SU-DHL-6 (cell line): ENCODE measurements at regions not wholly inside any gene's neighbourhood (a gene's known extent, or its start where the extent isn't known, plus 50 kb on each side); places are given as distances from the start of the nearest gene placed in this dataset.

ENCODE experiments used
- H2AFZ ChIP-seq: fragments of 200-600 bp; sonication (generic); 2 replicates; pipeline ENCODE4 v1.6.1; 2014; ENCODE audit warnings: low read depth, mild to moderate bottlenecking, moderate library complexity, mixed read lengths, antibody characterized with exemption, low read length; ENCODE audit not compliant: severe bottlenecking
- H3F3A ChIP-seq: fragments of 200-600 bp; shearing (Covaris generic); 2 replicates; pipeline ENCODE4 v1.6.0; 2016; ENCODE audit warnings: antibody characterized with exemption, mild to moderate bottlenecking; ENCODE audit not compliant: insufficient read depth
- H3K27ac ChIP-seq: fragments of 200-600 bp; sonication (generic); 2 replicates; pipeline ENCODE4 v1.5.1; 2016; ENCODE audit warnings: low read depth, mild to moderate bottlenecking, low read length, moderate library complexity, mixed read lengths
- H3K27me3 ChIP-seq: fragments of 200-600 bp; sonication (generic), shearing (Covaris generic); 2 replicates; pipeline ENCODE4 v1.6.0; 2014; ENCODE audit warnings: mild to moderate bottlenecking, low read length
- H3K36me3 ChIP-seq: fragments of 200-600 bp; sonication (generic); 2 replicates; pipeline ENCODE4 v1.6.1; 2014; ENCODE audit warnings: mild to moderate bottlenecking, low read length, mixed read lengths
- H3K4me2 ChIP-seq: fragments of 300-600, 200-600 bp; shearing (Covaris generic), sonication (generic); 2 replicates; pipeline ENCODE4 v1.6.0; 2014; ENCODE audit warnings: low read length, low read depth, mild to moderate bottlenecking; ENCODE audit not compliant: poor library complexity, severe bottlenecking
- H3K4me3 ChIP-seq: fragments of 200-600 bp; sonication (generic); 2 replicates; pipeline ENCODE4 v1.5.1; 2014; ENCODE audit warnings: antibody characterized with exemption, low read length, mild to moderate bottlenecking, mixed read lengths; ENCODE audit not compliant: insufficient read depth, poor library complexity, severe bottlenecking
- H3K79me2 ChIP-seq: fragments of 200-600 bp; sonication (generic); 2 replicates; pipeline ENCODE4 v1.6.1; 2014; ENCODE audit warnings: mild to moderate bottlenecking, low read length, moderate library complexity; ENCODE audit not compliant: insufficient read depth
- H3K9ac ChIP-seq: fragments of 200-600 bp; sonication (generic); 2 replicates; pipeline ENCODE4 v1.7.0; 2014; ENCODE audit warnings: mild to moderate bottlenecking, low read length
- H3K9me2 ChIP-seq: fragments of 200-600 bp; sonication (generic); replicated peaks from 2 replicates; pipeline ENCODE4 v1.6.1; 2014; ENCODE audit warnings: low read length; ENCODE audit not compliant: insufficient read depth
- H3K9me3 ChIP-seq: fragments of 200-600 bp; sonication (generic); 2 replicates; pipeline ENCODE4 v1.6.1; 2014; ENCODE audit warnings: low read length, mixed read lengths; ENCODE audit not compliant: insufficient read depth
- H4K20me1 ChIP-seq: fragments of 200-600 bp; sonication (generic); 2 replicates; pipeline ENCODE4 v1.6.1; 2014; ENCODE audit warnings: low read depth, mild to moderate bottlenecking, antibody characterized with exemption, low read length, moderate library complexity, mixed read lengths
- EZH2phosphoT487 ChIP-seq: fragments of 200-600 bp; sonication (generic), shearing (Covaris generic); conservative IDR thresholded peaks from 2 replicates; pipeline ENCODE4 v1.6.1; 2018; ENCODE audit warnings: mild to moderate bottlenecking, antibody characterized with exemption, low read length, moderate library complexity, mixed read lengths
- TF ChIP-seq, protein P1 (sequence below): fragments of 200-600 bp; sonication (generic); IDR thresholded peaks from one replicate; pipeline ENCODE4 v1.5.1; 2017; ENCODE audit warnings: antibody characterized with exemption, mild to moderate bottlenecking, low read length, moderate library complexity; ENCODE audit not compliant: insufficient read depth, poor library complexity, severe bottlenecking

GRCh38 chr5:117713585-117714198 is 1139.1 kb upstream of the SEMA6A start:
- H4K20me1 ChIP-seq, result no peaks in the 10 kb centered on the region
- no peaks in the 10 kb centered on the region for H3K79me2 ChIP-seq
- H3F3A ChIP-seq, result no peaks in the 10 kb centered on the region
- no peak overlapping the region for H3K27ac ChIP-seq
- no peak overlapping the region for H3K4me2 ChIP-seq
- no peak overlapping the region for H3K9ac ChIP-seq
- H3K36me3 ChIP-seq, result no peaks in the 10 kb centered on the region
- no peaks in the 10 kb centered on the region for H3K27me3 ChIP-seq
- H3K4me3 ChIP-seq, result no peak overlapping the region
- no peak for TF ChIP-seq EZH2phosphoT487
- TF ChIP-seq, protein P1, sequence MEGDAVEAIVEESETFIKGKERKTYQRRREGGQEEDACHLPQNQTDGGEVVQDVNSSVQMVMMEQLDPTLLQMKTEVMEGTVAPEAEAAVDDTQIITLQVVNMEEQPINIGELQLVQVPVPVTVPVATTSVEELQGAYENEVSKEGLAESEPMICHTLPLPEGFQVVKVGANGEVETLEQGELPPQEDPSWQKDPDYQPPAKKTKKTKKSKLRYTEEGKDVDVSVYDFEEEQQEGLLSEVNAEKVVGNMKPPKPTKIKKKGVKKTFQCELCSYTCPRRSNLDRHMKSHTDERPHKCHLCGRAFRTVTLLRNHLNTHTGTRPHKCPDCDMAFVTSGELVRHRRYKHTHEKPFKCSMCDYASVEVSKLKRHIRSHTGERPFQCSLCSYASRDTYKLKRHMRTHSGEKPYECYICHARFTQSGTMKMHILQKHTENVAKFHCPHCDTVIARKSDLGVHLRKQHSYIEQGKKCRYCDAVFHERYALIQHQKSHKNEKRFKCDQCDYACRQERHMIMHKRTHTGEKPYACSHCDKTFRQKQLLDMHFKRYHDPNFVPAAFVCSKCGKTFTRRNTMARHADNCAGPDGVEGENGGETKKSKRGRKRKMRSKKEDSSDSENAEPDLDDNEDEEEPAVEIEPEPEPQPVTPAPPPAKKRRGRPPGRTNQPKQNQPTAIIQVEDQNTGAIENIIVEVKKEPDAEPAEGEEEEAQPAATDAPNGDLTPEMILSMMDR, result no peak
- peaks cover 22% of the 10 kb centered on the region; the same call in 1 of the 2 replicates for H3K9me3 ChIP-seq
- H3K9me2 ChIP-seq, result no peaks in the 10 kb centered on the region
- H2AFZ ChIP-seq, result no peak overlapping the region

DNA sequence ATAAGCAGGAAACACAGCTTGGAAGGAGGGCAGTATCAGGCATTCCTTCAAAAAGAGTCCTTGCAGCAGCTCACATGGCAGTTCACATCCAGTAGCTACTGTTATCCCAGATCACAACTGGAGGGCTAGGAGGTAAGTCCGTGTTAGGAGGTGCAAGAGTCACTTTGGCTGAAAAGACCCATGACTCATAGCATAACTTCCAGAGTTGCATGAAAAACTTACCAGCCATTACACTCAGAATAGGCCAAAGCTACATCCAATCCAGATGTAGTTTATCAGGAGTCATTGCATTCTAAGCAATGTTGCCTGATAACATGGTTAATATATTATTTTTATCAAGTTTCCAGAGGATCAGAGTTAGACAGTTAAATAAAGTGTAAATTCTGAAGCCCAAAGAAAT is 1126.4 kb upstream of the SEMA6A start:
- H4K20me1 ChIP-seq, result no peaks in the 10 kb centered on the region
- no peaks in the 10 kb centered on the region for H3K79me2 ChIP-seq
- no peak overlapping the region for H3K4me2 ChIP-seq

GRCh38 chr5:117692606-117693005 is 1118.0 kb upstream of the SEMA6A start:
- no peaks in the 10 kb centered on the region for H3K27me3 ChIP-seq
- H3K36me3 ChIP-seq, result no peaks in the 10 kb centered on the region
- no peaks in the 10 kb centered on the region for H3K9me2 ChIP-seq
- H3K9me3 ChIP-seq, result no peaks in the 10 kb centered on the region
- H3K27ac ChIP-seq, result no peak overlapping the region
- TF ChIP-seq, protein P1, result no peak
- TF ChIP-seq EZH2phosphoT487, result no peak
- no peaks in the 10 kb centered on the region for H3F3A ChIP-seq
- no peak overlapping the region for H3K4me3 ChIP-seq
- H2AFZ ChIP-seq, result no peak overlapping the region
- no peaks in the 10 kb centered on the region for H3K79me2 ChIP-seq
- H4K20me1 ChIP-seq, result no peaks in the 10 kb centered on the region
- H3K4me2 ChIP-seq, result no peak overlapping the region
- no peak overlapping the region for H3K9ac ChIP-seq

More for the DNA sequence above, 1126.4 kb upstream of the SEMA6A start:
- TF ChIP-seq, protein P1, result no peak
- TF ChIP-seq EZH2phosphoT487, result no peak
- H3K36me3 ChIP-seq, result no peaks in the 10 kb centered on the region
- no peak overlapping the region for H3K4me3 ChIP-seq
- no peak overlapping the region for H3K27ac ChIP-seq
- no peaks in the 10 kb centered on the region for H3K9me3 ChIP-seq
- H2AFZ ChIP-seq, result no peak overlapping the region
- no peaks in the 10 kb centered on the region for H3F3A ChIP-seq
- no peaks in the 10 kb centered on the region for H3K27me3 ChIP-seq
- H3K9ac ChIP-seq, result no peak overlapping the region
- H3K9me2 ChIP-seq, result no peaks in the 10 kb centered on the region
